ENCODE measurements at regions not wholly inside any gene's neighbourhood (a gene's known extent, or its start where the extent isn't known, plus 50 kb on each side); places are given as distances from the start of the nearest gene placed in this dataset.

DNA sequence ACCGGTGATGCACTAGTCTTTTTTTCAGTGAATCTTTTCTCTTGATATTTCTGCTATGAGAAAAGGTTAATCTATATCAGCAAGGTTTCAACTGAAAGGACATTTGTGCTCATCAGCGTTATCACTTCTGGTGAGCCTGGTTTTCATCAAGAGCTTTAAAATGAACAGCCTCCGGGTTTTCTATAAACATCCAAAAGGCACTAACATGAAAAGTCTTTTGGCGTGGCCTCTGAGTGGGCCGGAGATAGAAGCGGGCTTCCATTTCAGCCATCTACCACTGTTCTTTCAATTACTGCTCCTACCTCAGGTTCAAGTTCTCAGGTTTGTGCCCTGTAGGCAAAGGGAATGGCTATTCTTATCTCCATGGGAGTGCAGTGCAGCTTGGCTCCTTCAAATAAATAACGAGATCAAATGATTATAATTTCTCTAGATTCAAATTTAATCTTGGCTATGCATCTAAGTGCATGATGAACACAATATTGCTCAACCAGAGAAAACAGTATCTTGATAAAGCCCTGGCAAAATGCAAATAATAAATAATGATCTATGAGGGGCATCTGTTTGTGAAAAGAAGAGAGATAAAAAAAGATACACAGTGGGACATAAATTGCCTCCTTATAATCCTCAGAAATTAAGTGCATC is 314.8 kb downstream of the CDH2 start:
- Histone ChIP-seq H3K4me1 (no peaks in the 10 kb centered on the region), H3K9me3 (no peaks in the 10 kb centered on the region), H3K27ac (replicated peaks in 1 of 4) (no peak overlapping the region), H3K4me3 (no peak overlapping the region), H3K27me3 (no peaks in the 10 kb centered on the region), H3K36me3 (no peaks in the 10 kb centered on the region)
- intact Hi-C loops (cut with DNase I) = no loop called here
- DNase-seq (ENCODE audit: extremely low spot score) = no peak
- 70% methylated on average over 7 of the region's 7 CpGs for WGBS
- TF ChIP-seq, protein P1, sequence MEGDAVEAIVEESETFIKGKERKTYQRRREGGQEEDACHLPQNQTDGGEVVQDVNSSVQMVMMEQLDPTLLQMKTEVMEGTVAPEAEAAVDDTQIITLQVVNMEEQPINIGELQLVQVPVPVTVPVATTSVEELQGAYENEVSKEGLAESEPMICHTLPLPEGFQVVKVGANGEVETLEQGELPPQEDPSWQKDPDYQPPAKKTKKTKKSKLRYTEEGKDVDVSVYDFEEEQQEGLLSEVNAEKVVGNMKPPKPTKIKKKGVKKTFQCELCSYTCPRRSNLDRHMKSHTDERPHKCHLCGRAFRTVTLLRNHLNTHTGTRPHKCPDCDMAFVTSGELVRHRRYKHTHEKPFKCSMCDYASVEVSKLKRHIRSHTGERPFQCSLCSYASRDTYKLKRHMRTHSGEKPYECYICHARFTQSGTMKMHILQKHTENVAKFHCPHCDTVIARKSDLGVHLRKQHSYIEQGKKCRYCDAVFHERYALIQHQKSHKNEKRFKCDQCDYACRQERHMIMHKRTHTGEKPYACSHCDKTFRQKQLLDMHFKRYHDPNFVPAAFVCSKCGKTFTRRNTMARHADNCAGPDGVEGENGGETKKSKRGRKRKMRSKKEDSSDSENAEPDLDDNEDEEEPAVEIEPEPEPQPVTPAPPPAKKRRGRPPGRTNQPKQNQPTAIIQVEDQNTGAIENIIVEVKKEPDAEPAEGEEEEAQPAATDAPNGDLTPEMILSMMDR (IDR thresholded peaks at IDR 0.05) = no peak
- TF ChIP-seq EP300 (IDR thresholded peaks at IDR 0.05) = no peak
- no peak for TF ChIP-seq POLR2A (IDR thresholded peaks at IDR 0.05; ENCODE audit: low read depth)
- TF ChIP-seq POLR2AphosphoS5 (IDR thresholded peaks at IDR 0.05) = no peak

DNA sequence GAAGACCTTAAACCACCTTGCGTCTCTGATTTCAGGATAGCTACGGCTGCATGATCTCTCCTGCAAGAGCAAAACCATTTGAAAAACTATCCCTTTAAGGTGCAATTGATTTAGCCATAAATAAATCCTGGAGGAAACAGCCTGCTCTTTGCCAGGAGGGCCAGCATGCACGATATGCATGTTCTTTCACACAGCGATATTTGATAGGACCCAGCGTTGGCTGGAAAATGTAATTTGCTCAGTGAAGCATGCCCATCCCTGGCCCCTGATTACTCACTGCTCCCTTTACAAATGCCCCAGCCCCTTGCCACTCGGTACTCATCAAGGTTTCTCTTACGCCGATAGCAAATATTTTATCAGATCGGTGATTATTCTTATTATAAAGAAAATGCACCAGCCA is 315.4 kb downstream of the CDH2 start:
- TF ChIP-seq EP300 (IDR thresholded peaks at IDR 0.05) = no peak
- WGBS = 86% methylated on average over 9 of the region's 9 CpGs
- intact Hi-C loops (cut with DNase I) = no loop called here
- Histone ChIP-seq H3K9me3 (no peaks in the 10 kb centered on the region), H3K27me3 (no peaks in the 10 kb centered on the region), H3K4me3 (no peak overlapping the region), H3K36me3 (no peaks in the 10 kb centered on the region), H3K4me1 (no peaks in the 10 kb centered on the region), H3K27ac (replicated peaks in 1 of 4) (no peak overlapping the region)
- no peak for DNase-seq (ENCODE audit: extremely low spot score)

DNA sequence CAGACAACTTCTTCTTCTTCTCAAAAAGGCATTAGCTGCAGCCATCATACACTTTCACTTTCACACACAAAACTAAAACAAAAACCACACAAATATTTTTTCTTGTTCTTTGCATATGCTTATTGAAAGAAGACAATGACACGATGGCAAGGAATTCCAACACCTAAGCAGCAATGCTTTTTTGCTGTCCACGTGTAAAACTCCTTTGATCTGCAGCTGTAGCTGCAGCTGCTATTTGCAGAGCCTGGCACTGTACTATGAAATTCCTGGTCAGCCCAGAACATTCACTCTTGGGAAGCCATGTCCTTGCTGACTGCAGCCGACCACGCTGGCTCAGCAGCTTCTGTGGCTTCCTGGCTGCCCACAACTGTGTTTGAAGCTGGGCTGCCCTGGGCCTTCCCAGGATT is 316.2 kb downstream of the CDH2 start:
- no peaks in the 10 kb centered on the region for H3K4me1 ChIP-seq
- intact Hi-C loops (cut with DNase I) = no loop called here
- no peak for DNase-seq (ENCODE audit: extremely low spot score)
- H3K9me3 ChIP-seq = no peaks in the 10 kb centered on the region
- 38% methylated on average over 4 of the region's 4 CpGs for WGBS
- TF ChIP-seq POLR2A (IDR thresholded peaks at IDR 0.05; ENCODE audit: low read depth) (no peak), EP300 (IDR thresholded peaks at IDR 0.05) (no peak), POLR2AphosphoS5 (IDR thresholded peaks at IDR 0.05) (no peak)
- TF ChIP-seq, protein P1 (IDR thresholded peaks at IDR 0.05) = no peak
- H3K27ac ChIP-seq (replicated peaks in 1 of 4) = no peak overlapping the region
- H3K27me3 ChIP-seq = no peaks in the 10 kb centered on the region
- H3K36me3 ChIP-seq = no peaks in the 10 kb centered on the region
- no peak overlapping the region for H3K4me3 ChIP-seq

DNA sequence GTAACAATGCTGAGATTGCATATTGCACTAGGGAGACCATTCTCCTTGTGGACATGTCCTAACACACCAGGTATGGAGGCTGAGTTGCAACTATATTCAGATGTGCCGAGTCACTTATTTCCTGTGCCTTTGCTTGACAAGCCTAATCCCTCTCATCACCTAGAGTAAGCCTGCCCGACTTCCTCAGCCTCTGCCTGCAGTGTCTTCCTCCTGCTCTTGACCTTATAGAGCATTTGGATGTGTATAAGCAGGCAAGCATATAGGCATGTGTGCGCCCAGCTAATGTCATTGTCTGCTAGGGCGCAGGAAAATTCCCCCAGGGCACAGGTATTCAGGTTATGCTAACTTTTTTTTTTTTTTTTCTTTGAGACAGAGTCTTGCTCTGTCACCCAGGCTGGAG is 316.9 kb downstream of the CDH2 start:
- Histone ChIP-seq H3K36me3 (no peaks in the 10 kb centered on the region), H3K27ac (replicated peaks in 1 of 4) (no peak overlapping the region), H3K4me3 (no peak overlapping the region), H3K9me3 (no peaks in the 10 kb centered on the region), H3K27me3 (no peaks in the 10 kb centered on the region), H3K4me1 (no peaks in the 10 kb centered on the region)
- 82% methylated on average over 4 of the region's 4 CpGs for WGBS
- DNase-seq (ENCODE audit: extremely low spot score) = no peak
- intact Hi-C loops (cut with DNase I) = no loop called here
- TF ChIP-seq POLR2AphosphoS5 (IDR thresholded peaks at IDR 0.05) (no peak), POLR2A (IDR thresholded peaks at IDR 0.05; ENCODE audit: low read depth) (no peak), EP300 (IDR thresholded peaks at IDR 0.05) (no peak)
- TF ChIP-seq, protein P1 (IDR thresholded peaks at IDR 0.05) = no peak

DNA sequence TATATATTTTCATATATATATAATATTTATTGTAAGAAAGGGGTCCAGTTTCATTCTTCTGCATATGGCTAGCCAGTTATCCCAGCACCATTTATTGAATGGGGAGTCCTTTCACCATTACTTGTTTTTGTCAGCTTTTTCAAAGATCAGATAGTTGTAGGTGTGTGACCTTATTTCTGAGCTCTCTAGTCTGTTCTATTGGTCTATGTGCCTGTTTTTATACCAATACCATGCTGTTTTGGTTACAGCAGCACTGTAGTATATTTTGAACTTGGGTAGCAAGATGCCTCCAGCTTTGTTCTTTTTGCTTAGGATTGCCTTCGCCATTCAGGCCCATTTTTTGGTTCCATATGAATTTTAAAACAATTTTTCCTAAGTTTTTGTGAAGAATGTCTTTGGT is 320.1 kb downstream of the CDH2 start:
- Histone ChIP-seq H3K4me1 (no peaks in the 10 kb centered on the region), H3K9me3 (no peaks in the 10 kb centered on the region), H3K4me3 (no peak overlapping the region), H3K36me3 (no peaks in the 10 kb centered on the region), H3K27ac (replicated peaks in 1 of 4) (no peak overlapping the region), H3K27me3 (no peaks in the 10 kb centered on the region)
- WGBS = 89% methylated on average over 1 of the region's 1 CpG
- TF ChIP-seq, protein P1 (IDR thresholded peaks at IDR 0.05) = no peak
- TF ChIP-seq POLR2A (IDR thresholded peaks at IDR 0.05; ENCODE audit: low read depth) (no peak), EP300 (IDR thresholded peaks at IDR 0.05) (no peak), POLR2AphosphoS5 (IDR thresholded peaks at IDR 0.05) (no peak)
- intact Hi-C loops (cut with DNase I) = no loop called here
- DNase-seq (ENCODE audit: extremely low spot score) = no peak

Data from esophagus muscularis mucosa (tissue), 4 donors.